CD14-positive monocyte (primary cell): ENCODE measurements at regions not wholly inside any gene's neighbourhood (a gene's known extent, or its start where the extent isn't known, plus 50 kb on each side); places are given as distances from the start of the nearest gene placed in this dataset.

Experiments used
- DNase-seq, 3 donors: peaks; one replicate each; pipeline ENCODE4 v3.0.0-alpha.2; 2011 to 2022
- H2AFZ ChIP-seq: 2 replicates; pipeline ENCODE4 v1.6.0; 2012; ENCODE audit warnings: mild to moderate bottlenecking, low read depth, low read length, inconsistent platforms; ENCODE audit not compliant: insufficient read depth, poor library complexity, severe bottlenecking
- H3K27ac ChIP-seq, 2 donors: 1 replicate in 1 of 2; 2 replicates in 1 of 2; pipeline ENCODE4 v1.5.1; 2012 to 2013; ENCODE audit warnings: low read length in 2 of 2, control low read depth in 1 of 2, inconsistent platforms in 1 of 2, low read depth in 1 of 2, mild to moderate bottlenecking in 1 of 2
- H3K27me3 ChIP-seq, 2 donors: one replicate each; pipeline versions ENCODE4 v1.6.0 to v1.6.1; 2011 to 2013; ENCODE audit warnings: low read length in 2 of 2; ENCODE audit not compliant: control insufficient read depth in 2 of 2, insufficient read depth in 2 of 2
- H3K36me3 ChIP-seq, 2 donors: replicated peaks in 1 of 2; 1 replicate in 1 of 2; 2 replicates in 1 of 2; pipeline versions ENCODE4 v1.5.1 to v1.6.1; 2012 to 2013; ENCODE audit warnings: low read length in 2 of 2, control low read depth in 1 of 2, inconsistent platforms in 1 of 2, mild to moderate bottlenecking in 1 of 2; ENCODE audit not compliant: insufficient read depth in 2 of 2, control insufficient read depth in 1 of 2
- H3K4me1 ChIP-seq, 2 donors: 1 replicate in 1 of 2; 2 replicates in 1 of 2; pipeline versions ENCODE4 v1.5.1 to v1.6.1; 2012 to 2013; ENCODE audit warnings: low read length in 2 of 2, control low read depth in 1 of 2, inconsistent platforms in 1 of 2, mild to moderate bottlenecking in 1 of 2, moderate library complexity in 1 of 2; ENCODE audit not compliant: insufficient read depth in 2 of 2, control insufficient read depth in 1 of 2
- H3K4me2 ChIP-seq: replicated peaks from 2 replicates; pipeline ENCODE3; 2012; ENCODE audit warnings: low read length, moderate library complexity, mild to moderate bottlenecking; ENCODE audit not compliant: poor library complexity, severe bottlenecking; ENCODE audit errors: extremely low read depth
- H3K4me3 ChIP-seq, 3 experiments: fragments of 200-600 bp in 1 of 3; sonication (generic) in 1 of 3; replicated peaks in 1 of 3; 1 replicate in 2 of 3; 2 replicates in 1 of 3; pipeline ENCODE4 v1.5.1; 2011 to 2013; ENCODE audit warnings: low read length in 3 of 3, mild to moderate bottlenecking in 3 of 3, control low read depth in 2 of 3, low read depth in 2 of 3, inconsistent platforms in 1 of 3, moderate library complexity in 1 of 3
- H3K79me2 ChIP-seq: 2 replicates; pipeline ENCODE4 v1.6.0; 2012; ENCODE audit warnings: mild to moderate bottlenecking, control low read depth, inconsistent platforms, low read length, moderate library complexity; ENCODE audit not compliant: insufficient read depth
- H3K9ac ChIP-seq: 2 replicates; pipeline ENCODE4 v1.6.0; 2017; ENCODE audit warnings: low read length, mild to moderate bottlenecking; ENCODE audit not compliant: insufficient read depth, poor library complexity, severe bottlenecking
- H3K9me3 ChIP-seq, 2 donors: replicated peaks in 1 of 2; 1 replicate in 1 of 2; 2 replicates in 1 of 2; pipeline versions ENCODE4 v1.5.1 to v1.6.1; 2012 to 2013; ENCODE audit warnings: low read length in 2 of 2, control low read depth in 1 of 2; ENCODE audit not compliant: control insufficient read depth in 1 of 2, insufficient read depth in 1 of 2
- H4K20me1 ChIP-seq: 2 replicates; pipeline ENCODE4 v1.6.0; 2012; ENCODE audit warnings: mild to moderate bottlenecking, low read length, control low read depth, moderate library complexity; ENCODE audit not compliant: insufficient read depth
- H3K27ac Mint-ChIP-seq, 7 donors: one replicate each; pipeline ENCODE4 v1.8.0; 2020; ENCODE audit warnings: mild to moderate bottlenecking in 7 of 7, mixed read lengths in 7 of 7, moderate library complexity in 6 of 7, inconsistent platforms in 2 of 7
- H3K27me3 Mint-ChIP-seq, 3 donors: one replicate each; pipeline ENCODE4 v1.8.0; 2021 to 2022; ENCODE audit warnings: low read depth in 3 of 3, mild to moderate bottlenecking in 3 of 3, mixed read lengths in 3 of 3, moderate library complexity in 3 of 3, inconsistent platforms in 1 of 3
- H3K36me3 Mint-ChIP-seq, 2 donors: one replicate each; pipeline ENCODE4 v1.8.0; 2020; ENCODE audit warnings: mixed read lengths in 2 of 2, inconsistent platforms in 1 of 2, mild to moderate bottlenecking in 1 of 2
- H3K4me1 Mint-ChIP-seq: one replicate; pipeline ENCODE4 v1.8.0; 2020; ENCODE audit warnings: mild to moderate bottlenecking, mixed read lengths
- H3K4me3 Mint-ChIP-seq, 2 donors: one replicate each; pipeline ENCODE4 v1.8.0; 2020; ENCODE audit warnings: mild to moderate bottlenecking in 2 of 2, mixed read lengths in 2 of 2, moderate library complexity in 1 of 2
- H3K9me3 Mint-ChIP-seq, 7 donors: one replicate each; pipeline ENCODE4 v1.8.0; 2020 to 2022; ENCODE audit warnings: mixed read lengths in 7 of 7, mild to moderate bottlenecking in 6 of 7, moderate library complexity in 6 of 7, inconsistent platforms in 2 of 7
- WGBS: methylation state at CpG from one replicate; pipeline ENCODE4 v1.1.5; 2013; ENCODE audit warnings: missing lambda C conversion rate; ENCODE audit not compliant: insufficient coverage; 5-methylcytosine and 5-hydroxymethylcytosine counted together
- intact Hi-C, 2 donors: fragments of 100-400 bp; cut with micrococcal nuclease; formaldehyde crosslinking; loops; one replicate each; pipeline versions ENCODE4 v1.15.0 to v1.15.1; 2023
- TF ChIP-seq, protein P1 (sequence below): fragments of 200-600 bp; IDR thresholded peaks from one replicate; pipeline ENCODE4 v1.8.0; 2022; ENCODE audit warnings: antibody characterized with exemption, mild to moderate bottlenecking

DNA sequence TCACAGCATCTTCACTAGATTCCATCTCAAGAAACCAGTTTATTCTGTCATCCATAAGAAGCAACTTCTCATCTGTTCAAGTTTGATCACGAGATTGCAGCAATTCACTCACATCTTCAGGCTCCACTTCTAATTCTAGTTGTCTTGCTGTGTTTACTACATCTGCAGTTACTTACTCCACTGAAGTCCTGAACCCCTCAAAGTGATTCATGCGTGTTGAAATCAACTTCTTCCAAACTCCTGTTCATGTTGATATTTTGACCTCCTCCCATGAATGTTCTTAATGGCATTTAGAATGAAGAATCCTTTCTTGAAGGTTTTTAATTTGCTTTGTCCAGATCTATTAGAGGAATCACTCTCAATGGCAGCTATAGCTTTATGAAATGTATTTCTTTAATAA lies 287.6 kb upstream of the TBL1XR1 start:
- no peak overlapping the region for H3K27ac ChIP-seq
- H3K36me3 ChIP-seq: no peaks in the 10 kb centered on the region
- H3K4me1 ChIP-seq: no peaks in the 10 kb centered on the region
- DNase-seq: no peak
- H3K4me3 Mint-ChIP-seq: no peak overlapping the region
- H3K9me3 ChIP-seq: no peaks in the 10 kb centered on the region
- 80% methylated on average over 1 of the region's 2 CpGs for WGBS
- no peak overlapping the region for H3K4me2 ChIP-seq
- H3K79me2 ChIP-seq: no peaks in the 10 kb centered on the region
- H4K20me1 ChIP-seq: no peaks in the 10 kb centered on the region
- no peak overlapping the region for H3K4me3 ChIP-seq
- no peak overlapping the region for H3K27ac Mint-ChIP-seq
- H3K9me3 Mint-ChIP-seq: peaks cover 0 to 4% (median 2%) of the 10 kb centered on the region in 7 donors
- intact Hi-C loops: no loop called here
- peaks cover 0 to under 1% (median 0%) of the 10 kb centered on the region in 3 donors for H3K27me3 Mint-ChIP-seq
- H3K4me1 Mint-ChIP-seq: peaks cover 4% of the 10 kb centered on the region
- no peak overlapping the region for H2AFZ ChIP-seq
- no peak overlapping the region for H3K9ac ChIP-seq
- TF ChIP-seq, protein P1, sequence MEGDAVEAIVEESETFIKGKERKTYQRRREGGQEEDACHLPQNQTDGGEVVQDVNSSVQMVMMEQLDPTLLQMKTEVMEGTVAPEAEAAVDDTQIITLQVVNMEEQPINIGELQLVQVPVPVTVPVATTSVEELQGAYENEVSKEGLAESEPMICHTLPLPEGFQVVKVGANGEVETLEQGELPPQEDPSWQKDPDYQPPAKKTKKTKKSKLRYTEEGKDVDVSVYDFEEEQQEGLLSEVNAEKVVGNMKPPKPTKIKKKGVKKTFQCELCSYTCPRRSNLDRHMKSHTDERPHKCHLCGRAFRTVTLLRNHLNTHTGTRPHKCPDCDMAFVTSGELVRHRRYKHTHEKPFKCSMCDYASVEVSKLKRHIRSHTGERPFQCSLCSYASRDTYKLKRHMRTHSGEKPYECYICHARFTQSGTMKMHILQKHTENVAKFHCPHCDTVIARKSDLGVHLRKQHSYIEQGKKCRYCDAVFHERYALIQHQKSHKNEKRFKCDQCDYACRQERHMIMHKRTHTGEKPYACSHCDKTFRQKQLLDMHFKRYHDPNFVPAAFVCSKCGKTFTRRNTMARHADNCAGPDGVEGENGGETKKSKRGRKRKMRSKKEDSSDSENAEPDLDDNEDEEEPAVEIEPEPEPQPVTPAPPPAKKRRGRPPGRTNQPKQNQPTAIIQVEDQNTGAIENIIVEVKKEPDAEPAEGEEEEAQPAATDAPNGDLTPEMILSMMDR: no peak
- no peaks in the 10 kb centered on the region for H3K27me3 ChIP-seq
- H3K36me3 Mint-ChIP-seq: no peaks in the 10 kb centered on the region

DNA sequence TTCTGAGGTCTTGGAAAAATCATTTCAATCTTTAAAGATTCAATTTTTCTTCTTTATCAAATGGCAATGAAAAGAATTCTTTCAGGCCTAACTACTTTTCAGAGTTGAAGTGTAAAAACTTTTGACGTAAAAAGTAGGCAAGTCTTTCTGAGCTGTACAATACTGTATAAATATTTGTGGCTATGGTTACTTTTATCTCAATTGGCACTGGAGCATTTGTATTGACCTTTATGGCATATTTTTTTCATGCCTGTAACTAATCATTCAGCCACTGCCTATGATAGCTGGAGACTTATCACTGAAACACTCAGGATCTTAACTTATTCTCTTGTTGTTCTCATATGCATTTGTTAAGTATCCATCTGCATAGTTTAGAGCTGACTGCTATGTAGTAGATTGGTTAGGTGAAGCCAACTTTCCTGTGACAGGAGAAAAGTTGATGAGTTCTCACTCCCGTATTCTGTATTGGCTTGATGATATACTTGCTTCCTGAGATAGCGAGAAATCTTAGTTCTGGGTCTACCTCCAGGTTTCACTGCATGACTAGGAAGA lies 290.4 kb upstream of the TBL1XR1 start:
- Mint-ChIP-seq H3K4me3 (no peak overlapping the region), H3K27me3 (peaks cover 0 to 1% (median 0%) of the 10 kb centered on the region in 3 donors), H3K27ac (no peak overlapping the region), H3K4me1 (peaks cover 7% of the 10 kb centered on the region), H3K36me3 (no peaks in the 10 kb centered on the region), H3K9me3 (peaks cover 0 to 4% (median 0%) of the 10 kb centered on the region in 7 donors)
- H2AFZ ChIP-seq: no peak overlapping the region
- WGBS: 100% methylated on average over 2 of the region's 3 CpGs
- H4K20me1 ChIP-seq: no peaks in the 10 kb centered on the region
- no peak overlapping the region for H3K4me2 ChIP-seq
- H3K4me1 ChIP-seq: no peaks in the 10 kb centered on the region
- TF ChIP-seq, protein P1: no peak
- H3K9ac ChIP-seq: no peak overlapping the region
- H3K79me2 ChIP-seq: no peaks in the 10 kb centered on the region
- H3K36me3 ChIP-seq: no peaks in the 10 kb centered on the region
- no peak overlapping the region for H3K27ac ChIP-seq
- no peak overlapping the region for H3K4me3 ChIP-seq
- no peak for DNase-seq
- intact Hi-C loops: no loop called here
- no peaks in the 10 kb centered on the region for H3K9me3 ChIP-seq
- no peaks in the 10 kb centered on the region for H3K27me3 ChIP-seq
